C4-2B (cell line): ENCODE measurements at regions not wholly inside any gene's neighbourhood (a gene's known extent, or its start where the extent isn't known, plus 50 kb on each side); places are given as distances from the start of the nearest gene placed in this dataset.

Experiments used
- H3K27ac ChIP-seq: fragments of 450-650 bp; 2 replicates; pipeline ENCODE4 v1.5.1; 2017
- CTCF ChIP-seq: fragments of 450-650 bp; conservative IDR thresholded peaks from 2 replicates; pipeline ENCODE4 v1.5.1; 2017; ENCODE audit warnings: mild to moderate bottlenecking
- ZFX ChIP-seq: fragments of 450-650 bp; IDR thresholded peaks from 2 replicates; pipeline ENCODE4 v1.6.1; 2017

- H3K27ac ChIP-seq, result no peak overlapping the region
- TF ChIP-seq ZFX (no peak), CTCF (no peak; the same call in 1 of the 2 replicates)
Measured at GRCh38 chr9:7394002-7394774, 405.4 kb downstream of the DMAC1 start.

- no peak overlapping the region for H3K27ac ChIP-seq
- TF ChIP-seq CTCF (no peak), ZFX (no peak)
Measured at GRCh38 chr9:7392148-7392547, 407.4 kb downstream of the DMAC1 start.

- no peak for TF ChIP-seq ZFX
- TF ChIP-seq CTCF, result no peak
- H3K27ac ChIP-seq, result no peak overlapping the region
Measured at GRCh38 chr9:7388755-7389154, 410.8 kb downstream of the DMAC1 start.

- TF ChIP-seq CTCF, result no peak
- no peak for TF ChIP-seq ZFX
- H3K27ac ChIP-seq, result no peak overlapping the region
Measured at GRCh38 chr9:7387840-7388239, 411.7 kb downstream of the DMAC1 start.

- TF ChIP-seq ZFX (no peak), CTCF (no peak)
- H3K27ac ChIP-seq, result no peak overlapping the region
Measured at GRCh38 chr9:7382304-7382703, 417.3 kb downstream of the DMAC1 start.

- TF ChIP-seq ZFX (no peak), CTCF (no peak)
- no peak overlapping the region for H3K27ac ChIP-seq
Measured at GRCh38 chr9:7377489-7377888, 422.1 kb downstream of the DMAC1 start.

- H3K27ac ChIP-seq, result no peak overlapping the region
- TF ChIP-seq ZFX (no peak), CTCF (no peak)
Measured at GRCh38 chr9:7376833-7377232, 422.7 kb downstream of the DMAC1 start.
